ENCODE measurements at regions not wholly inside any gene's neighbourhood (a gene's known extent, or its start where the extent isn't known, plus 50 kb on each side); places are given as distances from the start of the nearest gene placed in this dataset.

- TF ChIP-seq TAF1 (IDR thresholded peaks at IDR 0.05; ENCODE audit: borderline replicate concordance, insufficient read depth, low read length) = no peak
- TF ChIP-seq REST (IDR thresholded peaks at IDR 0.05; ENCODE audit: insufficient read depth in 1 of 2, low read depth in 2 of 2, low read length in 2 of 2) = no peak
- TF ChIP-seq SIN3A (IDR thresholded peaks at IDR 0.05; ENCODE audit: borderline replicate concordance, insufficient read depth, low read length) = no peak
- TF ChIP-seq FOXP2 (optimal IDR thresholded peaks at IDR 0.05; ENCODE audit: borderline replicate concordance, extremely low read depth, extremely low read length, insufficient read depth) = no peak
- no peak for TF ChIP-seq POLR2AphosphoS5 (IDR thresholded peaks at IDR 0.05; ENCODE audit: low read depth, low read length)
Measured at GRCh38 chr10:33434933-33435332, 100.5 kb upstream of the NRP1 start.

- TF ChIP-seq FOXP2 (optimal IDR thresholded peaks at IDR 0.05; ENCODE audit: borderline replicate concordance, extremely low read depth, extremely low read length, insufficient read depth) = no peak
- TF ChIP-seq SIN3A (IDR thresholded peaks at IDR 0.05; ENCODE audit: borderline replicate concordance, insufficient read depth, low read length) = no peak
- TF ChIP-seq TAF1 (IDR thresholded peaks at IDR 0.05; ENCODE audit: borderline replicate concordance, insufficient read depth, low read length) = no peak
- no peak for TF ChIP-seq REST (IDR thresholded peaks at IDR 0.05; ENCODE audit: insufficient read depth in 1 of 2, low read depth in 2 of 2, low read length in 2 of 2)
- no peak for TF ChIP-seq POLR2AphosphoS5 (IDR thresholded peaks at IDR 0.05; ENCODE audit: low read depth, low read length)
Measured at GRCh38 chr10:33428682-33429081, 94.2 kb upstream of the NRP1 start.

- TF ChIP-seq FOXP2 (optimal IDR thresholded peaks at IDR 0.05; ENCODE audit: borderline replicate concordance, extremely low read depth, extremely low read length, insufficient read depth) (no peak), TAF1 (IDR thresholded peaks at IDR 0.05; ENCODE audit: borderline replicate concordance, insufficient read depth, low read length) (no peak), REST (IDR thresholded peaks at IDR 0.05; ENCODE audit: insufficient read depth in 1 of 2, low read depth in 2 of 2, low read length in 2 of 2) (no peak), SIN3A (IDR thresholded peaks at IDR 0.05; ENCODE audit: borderline replicate concordance, insufficient read depth, low read length) (no peak), POLR2AphosphoS5 (IDR thresholded peaks at IDR 0.05; ENCODE audit: low read depth, low read length) (no peak)
Measured at GRCh38 chr10:33423154-33423529, 88.7 kb upstream of the NRP1 start.

- TF ChIP-seq SIN3A (IDR thresholded peaks at IDR 0.05; ENCODE audit: borderline replicate concordance, insufficient read depth, low read length) (no peak), REST (IDR thresholded peaks at IDR 0.05; ENCODE audit: insufficient read depth in 1 of 2, low read depth in 2 of 2, low read length in 2 of 2) (no peak), TAF1 (IDR thresholded peaks at IDR 0.05; ENCODE audit: borderline replicate concordance, insufficient read depth, low read length) (no peak), POLR2AphosphoS5 (IDR thresholded peaks at IDR 0.05; ENCODE audit: low read depth, low read length) (no peak), FOXP2 (optimal IDR thresholded peaks at IDR 0.05; ENCODE audit: borderline replicate concordance, extremely low read depth, extremely low read length, insufficient read depth) (no peak)
Measured at GRCh38 chr10:33422471-33423153, 88.1 kb upstream of the NRP1 start.

Data from PFSK-1 (cell line).